NCI-H2029 treated with DMSO at 0.1 percent for 48 hours (cell line): ENCODE measurements at regions not wholly inside any gene's neighbourhood (a gene's known extent, or its start where the extent isn't known, plus 50 kb on each side); places are given as distances from the start of the nearest gene placed in this dataset.
"Not testable (repeated sequence)": the region's sequence is repeated elsewhere in the genome, so short reads cannot be mapped to it uniquely, and the experiment has no call there.

Source experiments
- DNase-seq: peaks from one replicate; lab custom pipeline; 2025; lab: John Stamatoyannopoulos, UW

- DNase-seq: no peak
Observed at GRCh38 chrX:39675619-39676018, 422.1 kb downstream of the BCOR start.

GRCh38 chrX:39676434-39676833, 421.3 kb downstream of the BCOR start:
- no peak for DNase-seq

- no peak for DNase-seq
Observed at GRCh38 chrX:39677585-39677977, 420.2 kb downstream of the BCOR start.

GRCh38 chrX:39677978-39678791, 419.6 kb downstream of the BCOR start:
- DNase-seq: no peak

- DNase-seq: no peak
Observed at GRCh38 chrX:39678914-39679313, 418.8 kb downstream of the BCOR start.

GRCh38 chrX:39679497-39680157, 418.1 kb downstream of the BCOR start:
- no peak for DNase-seq

GRCh38 chrX:39681885-39682284, 415.9 kb downstream of the BCOR start:
- DNase-seq: no peak

- DNase-seq: no peak
Observed at GRCh38 chrX:39682778-39683177, 415.0 kb downstream of the BCOR start.

GRCh38 chrX:39688219-39688575, 409.6 kb downstream of the BCOR start:
- no peak for DNase-seq

GRCh38 chrX:39688576-39689375, 409.0 kb downstream of the BCOR start:
- DNase-seq: no peak

- no peak for DNase-seq
Observed at GRCh38 chrX:39689376-39690104, 408.2 kb downstream of the BCOR start.

- no peak for DNase-seq
Observed at GRCh38 chrX:39690541-39691415, 407.0 kb downstream of the BCOR start.

- no peak for DNase-seq
Observed at GRCh38 chrX:39691724-39692123, 406.0 kb downstream of the BCOR start.

- no peak for DNase-seq
Observed at GRCh38 chrX:39692796-39693195, 405.0 kb downstream of the BCOR start.

- no peak for DNase-seq
Observed at GRCh38 chrX:39693298-39693697, 404.5 kb downstream of the BCOR start.

- DNase-seq: not testable (repeated sequence)
Observed at GRCh38 chrX:39702636-39703035, 395.1 kb downstream of the BCOR start.

- no peak for DNase-seq
Observed at GRCh38 chrX:39703307-39703706, 394.5 kb downstream of the BCOR start.

GRCh38 chrX:39704590-39704989, 393.2 kb downstream of the BCOR start:
- no peak for DNase-seq

- peak; percentile 54 for DNase-seq
Observed at GRCh38 chrX:39705290-39705689, 392.5 kb downstream of the BCOR start.

GRCh38 chrX:39709364-39709763, 388.4 kb downstream of the BCOR start:
- no peak for DNase-seq

GRCh38 chrX:39709812-39710211, 387.9 kb downstream of the BCOR start:
- no peak for DNase-seq
